ENCODE measurements at regions not wholly inside any gene's neighbourhood (a gene's known extent, or its start where the extent isn't known, plus 50 kb on each side); places are given as distances from the start of the nearest gene placed in this dataset.

DNA sequence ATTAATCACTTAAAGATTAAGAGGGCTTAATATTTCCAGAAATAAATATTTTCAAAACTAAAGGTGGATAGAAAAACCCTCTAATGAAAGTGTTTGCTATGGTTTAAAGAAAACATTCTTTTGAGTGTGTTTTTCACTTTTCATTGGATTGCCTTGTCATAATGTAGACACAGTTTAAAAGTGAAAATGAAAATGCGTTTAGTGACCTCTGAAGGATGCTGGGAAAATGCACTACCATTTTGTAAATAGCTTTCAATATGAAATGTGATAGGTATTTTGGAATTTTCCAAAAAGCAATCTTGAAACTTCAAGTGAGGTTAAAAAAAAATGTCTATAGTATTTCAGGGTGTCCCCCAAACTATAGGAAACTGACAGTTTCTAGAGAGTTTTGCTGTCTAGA, 642.2 kb downstream of the C4orf33 start:
- TF ChIP-seq EZH2 (IDR thresholded peaks at IDR 0.05) (no peak), POLR2AphosphoS5 (IDR thresholded peaks at IDR 0.05; ENCODE audit: borderline replicate concordance, low read depth, low read length) (no peak)

All from SK-N-MC (cell line).